Astrocyte of the cerebellum (primary cell): ENCODE measurements at regions not wholly inside any gene's neighbourhood (a gene's known extent, or its start where the extent isn't known, plus 50 kb on each side); places are given as distances from the start of the nearest gene placed in this dataset.
"Not testable (repeated sequence)": the region's sequence is repeated elsewhere in the genome, so short reads cannot be mapped to it uniquely, and the experiment has no call there.

Experiments
- DNase-seq: peaks from one replicate; pipeline ENCODE4 v3.0.0-alpha.2; 2011; ENCODE audit warnings: low read depth
- H3K4me3 ChIP-seq: 2 replicates; pipeline ENCODE4 v1.5.1; 2011; ENCODE audit warnings: mild to moderate bottlenecking, low read depth, low read length, moderate library complexity
- in situ Hi-C: cut with HindIII; loops from 2 replicates; pipeline ENCODE4 v1.10.0; 2017; ENCODE audit warnings: low sequenced_read_pairs
- TF ChIP-seq, protein P1 (sequence below): IDR thresholded peaks from 2 replicates; pipeline ENCODE4 v1.5.1; 2012; ENCODE audit warnings: low read length, low read depth, moderate library complexity, mild to moderate bottlenecking; ENCODE audit errors: missing control alignments

- TF ChIP-seq, protein P1, sequence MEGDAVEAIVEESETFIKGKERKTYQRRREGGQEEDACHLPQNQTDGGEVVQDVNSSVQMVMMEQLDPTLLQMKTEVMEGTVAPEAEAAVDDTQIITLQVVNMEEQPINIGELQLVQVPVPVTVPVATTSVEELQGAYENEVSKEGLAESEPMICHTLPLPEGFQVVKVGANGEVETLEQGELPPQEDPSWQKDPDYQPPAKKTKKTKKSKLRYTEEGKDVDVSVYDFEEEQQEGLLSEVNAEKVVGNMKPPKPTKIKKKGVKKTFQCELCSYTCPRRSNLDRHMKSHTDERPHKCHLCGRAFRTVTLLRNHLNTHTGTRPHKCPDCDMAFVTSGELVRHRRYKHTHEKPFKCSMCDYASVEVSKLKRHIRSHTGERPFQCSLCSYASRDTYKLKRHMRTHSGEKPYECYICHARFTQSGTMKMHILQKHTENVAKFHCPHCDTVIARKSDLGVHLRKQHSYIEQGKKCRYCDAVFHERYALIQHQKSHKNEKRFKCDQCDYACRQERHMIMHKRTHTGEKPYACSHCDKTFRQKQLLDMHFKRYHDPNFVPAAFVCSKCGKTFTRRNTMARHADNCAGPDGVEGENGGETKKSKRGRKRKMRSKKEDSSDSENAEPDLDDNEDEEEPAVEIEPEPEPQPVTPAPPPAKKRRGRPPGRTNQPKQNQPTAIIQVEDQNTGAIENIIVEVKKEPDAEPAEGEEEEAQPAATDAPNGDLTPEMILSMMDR: no peak
- H3K4me3 ChIP-seq: no peak overlapping the region
- no peak for DNase-seq
- in situ Hi-C loops: no loop called here
Observed at GRCh38 chr9:23044549-23044948, 597.9 kb downstream of the DMRTA1 start.

- in situ Hi-C loops, H3K4me3 ChIP-seq, DNase-seq: not testable (repeated sequence)
Observed at GRCh38 chr9:23046026-23046425, 599.4 kb downstream of the DMRTA1 start.

GRCh38 chr9:23050548-23050947 lies 603.9 kb downstream of the DMRTA1 start:
- no peak for DNase-seq
- no peak overlapping the region for H3K4me3 ChIP-seq
- TF ChIP-seq, protein P1: no peak
- in situ Hi-C loops: no loop called here

GRCh38 chr9:23073136-23073535 lies 626.5 kb downstream of the DMRTA1 start:
- TF ChIP-seq, protein P1: no peak
- H3K4me3 ChIP-seq: no peak overlapping the region
- no peak for DNase-seq
- in situ Hi-C loops: no loop called here

- no peak for DNase-seq
- TF ChIP-seq, protein P1: no peak
- in situ Hi-C loops: no loop called here
- no peak overlapping the region for H3K4me3 ChIP-seq
Observed at GRCh38 chr9:23079798-23080197, 633.2 kb downstream of the DMRTA1 start.

DNA sequence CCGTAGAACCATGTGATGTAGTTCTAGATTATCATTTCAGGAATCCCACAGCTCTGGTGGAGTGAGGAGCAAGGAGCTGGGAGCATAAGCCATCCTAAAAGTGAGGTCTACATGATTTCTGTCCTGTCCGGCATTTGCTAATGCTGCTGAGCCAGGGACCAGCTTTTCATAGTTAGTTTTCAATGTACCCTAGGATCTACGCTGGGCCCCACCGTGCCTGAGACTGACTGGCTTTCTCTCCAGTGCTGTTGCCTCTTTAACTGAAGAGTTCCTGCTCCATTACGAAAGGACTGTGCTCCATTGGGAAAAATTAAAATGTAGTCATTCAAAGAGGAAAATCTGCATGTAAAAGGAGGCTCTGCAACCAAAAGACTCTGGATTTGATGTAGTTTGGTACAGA lies 634.8 kb downstream of the DMRTA1 start:
- no peak overlapping the region for H3K4me3 ChIP-seq
- no peak for DNase-seq
- TF ChIP-seq, protein P1: no peak
- in situ Hi-C loops: no loop called here

DNA sequence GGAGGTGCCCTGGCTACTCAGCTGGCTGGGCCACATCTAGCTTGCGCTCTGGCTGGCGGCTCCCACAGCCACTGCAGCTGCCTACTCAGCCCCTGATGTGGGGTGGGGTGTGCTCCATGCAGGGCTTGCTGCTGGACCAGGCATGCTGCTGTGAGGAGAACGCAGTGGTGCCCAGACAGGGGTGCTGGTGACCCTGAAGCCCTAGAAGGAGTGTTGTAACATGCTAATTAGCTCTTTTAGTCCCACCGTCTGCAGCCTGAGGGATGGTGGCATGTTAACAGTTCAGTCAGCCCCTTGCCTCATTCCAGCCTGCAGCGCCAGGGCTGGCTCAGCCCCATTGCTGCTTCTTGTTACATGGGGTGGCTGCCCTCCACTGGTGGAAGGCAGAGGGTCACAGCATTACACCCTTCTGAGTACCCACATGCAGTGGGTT lies 642.3 kb downstream of the DMRTA1 start:
- in situ Hi-C loops: no loop called here
- DNase-seq: no peak
- H3K4me3 ChIP-seq: no peak overlapping the region
- TF ChIP-seq, protein P1: no peak
